Cardiac septum (tissue), 1 donor: ENCODE measurements at regions not wholly inside any gene's neighbourhood (a gene's known extent, or its start where the extent isn't known, plus 50 kb on each side); places are given as distances from the start of the nearest gene placed in this dataset.
"Not testable (repeated sequence)": the region's sequence is repeated elsewhere in the genome, so short reads cannot be mapped to it uniquely, and the experiment has no call there.

ENCODE experiments used
- DNase-seq: peaks from one replicate; pipeline ENCODE4 v3.0.0-alpha.2; 2020; ENCODE audit warnings: low spot score
- intact Hi-C: fragments of 100-400 bp; cut with DNase I; formaldehyde crosslinking; loops from one replicate; pipeline ENCODE4 v1.14.0; 2022
- donor health status: DM: no; HTN: no; CAD: no.

- no peak for DNase-seq
- intact Hi-C loops: no loop called here
Observed at GRCh38 chr10:38209332-38209731, 115.2 kb downstream of the ZNF37A start.

- intact Hi-C loops, DNase-seq: not testable (repeated sequence)
Observed at GRCh38 chr10:38209748-38210147, 115.6 kb downstream of the ZNF37A start.

- intact Hi-C loops: no loop called here
- DNase-seq: no peak
Observed at GRCh38 chr10:38212460-38212859, 118.3 kb downstream of the ZNF37A start.

- DNase-seq: no peak
- intact Hi-C loops: no loop called here
Observed at GRCh38 chr10:38226385-38226784, 132.2 kb downstream of the ZNF37A start.

GRCh38 chr10:38228394-38228793 is 134.3 kb downstream of the ZNF37A start:
- no peak for DNase-seq
- intact Hi-C loops: no loop called here

GRCh38 chr10:38238479-38238878 is 144.3 kb downstream of the ZNF37A start:
- intact Hi-C loops, DNase-seq: not testable (repeated sequence)

GRCh38 chr10:38242061-38242649 is 148.0 kb downstream of the ZNF37A start:
- intact Hi-C loops, DNase-seq: not testable (repeated sequence)

- intact Hi-C loops, DNase-seq: not testable (repeated sequence)
Observed at GRCh38 chr10:38248113-38248512, 154.0 kb downstream of the ZNF37A start.

- DNase-seq, intact Hi-C loops: not testable (repeated sequence)
Observed at GRCh38 chr10:38252551-38252950, 158.4 kb downstream of the ZNF37A start.

GRCh38 chr10:38267555-38267954 is 173.4 kb downstream of the ZNF37A start:
- intact Hi-C loops, DNase-seq: not testable (repeated sequence)

GRCh38 chr10:38271031-38271430 is 176.9 kb downstream of the ZNF37A start:
- intact Hi-C loops, DNase-seq: not testable (repeated sequence)

- intact Hi-C loops, DNase-seq: not testable (repeated sequence)
Observed at GRCh38 chr10:38274879-38275278, 180.7 kb downstream of the ZNF37A start.

- intact Hi-C loops: not testable (repeated sequence)
Observed at GRCh38 chr10:38292560-38292959, 198.4 kb downstream of the ZNF37A start.

GRCh38 chr10:38310111-38310510 is 216.0 kb downstream of the ZNF37A start:
- DNase-seq, intact Hi-C loops: not testable (repeated sequence)

More at GRCh38 chr10:38292560-38292959, 198.4 kb downstream of the ZNF37A start:
- not testable (repeated sequence) for DNase-seq

- DNase-seq, intact Hi-C loops: not testable (repeated sequence)
Observed at GRCh38 chr10:38315090-38315805, 221.1 kb downstream of the ZNF37A start.

- DNase-seq, intact Hi-C loops: not testable (repeated sequence)
Observed at GRCh38 chr10:38321393-38321792, 227.3 kb downstream of the ZNF37A start.

- intact Hi-C loops, DNase-seq: not testable (repeated sequence)
Observed at GRCh38 chr10:38330306-38330705, 236.2 kb downstream of the ZNF37A start.

- DNase-seq, intact Hi-C loops: not testable (repeated sequence)
Observed at GRCh38 chr10:38331106-38331505, 237.0 kb downstream of the ZNF37A start.

GRCh38 chr10:38333699-38334098 is 239.6 kb downstream of the ZNF37A start:
- DNase-seq, intact Hi-C loops: not testable (repeated sequence)

GRCh38 chr10:38350645-38351044 is 256.5 kb downstream of the ZNF37A start:
- DNase-seq, intact Hi-C loops: not testable (repeated sequence)

GRCh38 chr10:38354410-38354809 is 260.3 kb downstream of the ZNF37A start:
- DNase-seq, intact Hi-C loops: not testable (repeated sequence)
